Stimulated activated CD8-positive, alpha-beta memory T cell treated with anti-CD3 and anti-CD28 coated beads, Interleukin-4, amount 100 ng/mL, for 1 hour (primary cell): ENCODE measurements at regions not wholly inside any gene's neighbourhood (a gene's known extent, or its start where the extent isn't known, plus 50 kb on each side); places are given as distances from the start of the nearest gene placed in this dataset.
"Not testable (repeated sequence)": the region's sequence is repeated elsewhere in the genome, so short reads cannot be mapped to it uniquely, and the experiment has no call there.

Source experiments
- DNase-seq, 2 donors: peaks; one replicate each; pipeline ENCODE4 v3.0.0-alpha.2; 2020; ENCODE audit warnings: low read depth in 2 of 2, low spot score in 1 of 2

- DNase-seq: no peak
Observed at GRCh38 chr17:31750578-31750977, 108.5 kb downstream of the COPRS start.

- no peak for DNase-seq
Observed at GRCh38 chr17:31748881-31749280, 110.2 kb downstream of the COPRS start.

- DNase-seq: no peak
Observed at GRCh38 chr17:31746884-31747495, 112.1 kb downstream of the COPRS start.

GRCh38 chr17:31745964-31746600, 113.0 kb downstream of the COPRS start:
- DNase-seq: no peak

GRCh38 chr17:31744511-31744951, 114.5 kb downstream of the COPRS start:
- DNase-seq: no peak

- no peak for DNase-seq
Observed at GRCh38 chr17:31743797-31744196, 115.2 kb downstream of the COPRS start.

GRCh38 chr17:31741371-31741770, 117.7 kb downstream of the COPRS start:
- DNase-seq: no peak

GRCh38 chr17:31740611-31741082, 118.4 kb downstream of the COPRS start:
- no peak for DNase-seq

GRCh38 chr17:31738996-31739699, 119.9 kb downstream of the COPRS start:
- DNase-seq: no peak

GRCh38 chr17:31738488-31738887, 120.6 kb downstream of the COPRS start:
- no peak for DNase-seq

GRCh38 chr17:31738067-31738466, 121.0 kb downstream of the COPRS start:
- no peak for DNase-seq

GRCh38 chr17:31736855-31737625, 122.0 kb downstream of the COPRS start:
- DNase-seq: no peak

- no peak for DNase-seq
Observed at GRCh38 chr17:31733326-31733725, 125.7 kb downstream of the COPRS start.

- not testable (repeated sequence) for DNase-seq
Observed at GRCh38 chr17:31731585-31732154, 127.4 kb downstream of the COPRS start.

- no peak for DNase-seq
Observed at GRCh38 chr17:31731118-31731517, 127.9 kb downstream of the COPRS start.

- no peak for DNase-seq
Observed at GRCh38 chr17:31726980-31727427, 132.0 kb downstream of the COPRS start.

- no peak for DNase-seq
Observed at GRCh38 chr17:31724619-31725018, 134.4 kb downstream of the COPRS start.

GRCh38 chr17:31724026-31724425, 135.0 kb downstream of the COPRS start:
- no peak for DNase-seq

GRCh38 chr17:31722251-31723056, 136.6 kb downstream of the COPRS start:
- no peak for DNase-seq
